ENCODE measurements at regions not wholly inside any gene's neighbourhood (a gene's known extent, or its start where the extent isn't known, plus 50 kb on each side); places are given as distances from the start of the nearest gene placed in this dataset.

- TF ChIP-seq YY1 (IDR thresholded peaks at IDR 0.05; ENCODE audit: insufficient read depth, insufficient read length): no peak
- no peak for TF ChIP-seq ZNF274 (IDR thresholded peaks at IDR 0.05; ENCODE audit: low read depth, low read length)
- no peak for TF ChIP-seq SUZ12 (IDR thresholded peaks at IDR 0.05; ENCODE audit: extremely low read depth, insufficient read depth, insufficient read length)
Observed at GRCh38 chr5:126096442-126097006, 326.7 kb upstream of the GRAMD2B start.
